PC-9 (cell line): ENCODE measurements at regions not wholly inside any gene's neighbourhood (a gene's known extent, or its start where the extent isn't known, plus 50 kb on each side); places are given as distances from the start of the nearest gene placed in this dataset.

Experiments
- BruUV-seq: library from RNA; stranded (reverse); fragments of 400-500 nt; replicated peaks from 2 replicates; lab custom pipeline; 2021; lab: Mats Ljungman, UMichigan
- CTCF ChIA-PET: fragments of 300-600 bp; sonication (Branson Sonifier 250); formaldehyde crosslinking; loops from one replicate; lab custom pipeline; 2022; ENCODE audit warnings: antibody characterized with exemption; lab: Charles Lee
- POLR2A ChIA-PET: fragments of 300-600 bp; sonication (Branson Sonifier 250); formaldehyde crosslinking; loops from one replicate; lab custom pipeline; 2022; ENCODE audit warnings: antibody characterized with exemption; ENCODE audit not compliant: unreplicated experiment; lab: Charles Lee
- DNase-seq, 2 experiments: peaks; one replicate each; pipeline versions ENCODE4 v3.0.0 to v3.0.0-alpha.2; 2015 to 2022; ENCODE audit warnings: mixed read lengths in 1 of 2
- H2AFZ ChIP-seq: fragments of 200-600 bp; sonication (generic); 2 replicates; pipeline ENCODE4 v1.8.1; 2017; ENCODE audit warnings: antibody characterized with exemption
- H3F3A ChIP-seq: fragments of 200-600 bp; sonication (generic); 2 replicates; pipeline ENCODE4 v1.8.1; 2017; ENCODE audit warnings: antibody characterized with exemption, mild to moderate bottlenecking, low read depth; ENCODE audit not compliant: insufficient read depth
- H3K27ac ChIP-seq: fragments of 200-600 bp; sonication (generic); 2 replicates; pipeline ENCODE4 v1.6.1; 2016; ENCODE audit warnings: mixed run types
- H3K27me3 ChIP-seq: fragments of 200-600 bp; sonication (generic); 2 replicates; pipeline ENCODE4 v1.6.1; 2016; ENCODE audit warnings: low read depth, mixed run types; ENCODE audit not compliant: insufficient read depth
- H3K36me3 ChIP-seq: fragments of 200-600 bp; sonication (generic); 2 replicates; pipeline ENCODE4 v1.6.1; 2016; ENCODE audit warnings: low read depth, mixed run types
- H3K4me1 ChIP-seq: fragments of 200-600 bp; sonication (generic); replicated peaks from 2 replicates; pipeline ENCODE4 v1.6.1; 2016; ENCODE audit warnings: mixed run types; ENCODE audit not compliant: insufficient read depth
- H3K4me2 ChIP-seq: fragments of 200-600 bp; sonication (generic); 2 replicates; pipeline ENCODE4 v1.6.1; 2017; ENCODE audit warnings: mixed run types
- H3K4me3 ChIP-seq: fragments of 200-600 bp; sonication (generic); 2 replicates; pipeline ENCODE4 v1.6.1; 2016; ENCODE audit warnings: mixed run types
- H3K79me2 ChIP-seq: fragments of 200-600 bp; sonication (generic); 2 replicates; pipeline ENCODE4 v1.6.1; 2017; ENCODE audit warnings: low read depth, mixed run types
- H3K9me2 ChIP-seq: fragments of 200-600 bp; sonication (generic); 2 replicates; pipeline ENCODE4 v1.8.1; 2017; ENCODE audit warnings: mild to moderate bottlenecking; ENCODE audit not compliant: insufficient read depth
- H3K9me3 ChIP-seq: fragments of 200-600 bp; sonication (generic); 2 replicates; pipeline ENCODE4 v1.8.1; 2016; ENCODE audit warnings: low read depth; ENCODE audit not compliant: insufficient read depth
- H4K20me1 ChIP-seq: fragments of 200-600 bp; sonication (generic); 2 replicates; pipeline ENCODE4 v1.8.1; 2017; ENCODE audit not compliant: insufficient read depth
- EZH2 ChIP-seq: fragments of 200-600 bp; sonication (generic); IDR thresholded peaks from 2 replicates; pipeline ENCODE4 v1.8.0; 2017; ENCODE audit warnings: antibody characterized with exemption, low read depth
- intact Hi-C: fragments of 100-400 bp; cut with micrococcal nuclease; formaldehyde crosslinking; loops from one replicate; pipeline ENCODE4 v1.10.0; 2022; ENCODE audit not compliant: unreplicated experiment
- TF ChIP-seq, protein P1 (sequence below): fragments of 200-600 bp; sonication (generic); conservative IDR thresholded peaks from 2 replicates; pipeline ENCODE4 v1.6.1; 2017; ENCODE audit warnings: mixed run types, antibody characterized with exemption, mild to moderate bottlenecking, moderate library complexity

- no TSS peak for BruUV-seq
- peaks cover 12% of the 10 kb centered on the region for H3K4me1 ChIP-seq
- intact Hi-C loops: no loop called here
- H3F3A ChIP-seq: no peaks in the 10 kb centered on the region
- ChIA-PET CTCF (no interaction called here), POLR2A (no interaction called here)
- H3K4me3 ChIP-seq: no peak overlapping the region
- no peaks in the 10 kb centered on the region for H3K79me2 ChIP-seq
- TF ChIP-seq EZH2: no peak
- TF ChIP-seq, protein P1, sequence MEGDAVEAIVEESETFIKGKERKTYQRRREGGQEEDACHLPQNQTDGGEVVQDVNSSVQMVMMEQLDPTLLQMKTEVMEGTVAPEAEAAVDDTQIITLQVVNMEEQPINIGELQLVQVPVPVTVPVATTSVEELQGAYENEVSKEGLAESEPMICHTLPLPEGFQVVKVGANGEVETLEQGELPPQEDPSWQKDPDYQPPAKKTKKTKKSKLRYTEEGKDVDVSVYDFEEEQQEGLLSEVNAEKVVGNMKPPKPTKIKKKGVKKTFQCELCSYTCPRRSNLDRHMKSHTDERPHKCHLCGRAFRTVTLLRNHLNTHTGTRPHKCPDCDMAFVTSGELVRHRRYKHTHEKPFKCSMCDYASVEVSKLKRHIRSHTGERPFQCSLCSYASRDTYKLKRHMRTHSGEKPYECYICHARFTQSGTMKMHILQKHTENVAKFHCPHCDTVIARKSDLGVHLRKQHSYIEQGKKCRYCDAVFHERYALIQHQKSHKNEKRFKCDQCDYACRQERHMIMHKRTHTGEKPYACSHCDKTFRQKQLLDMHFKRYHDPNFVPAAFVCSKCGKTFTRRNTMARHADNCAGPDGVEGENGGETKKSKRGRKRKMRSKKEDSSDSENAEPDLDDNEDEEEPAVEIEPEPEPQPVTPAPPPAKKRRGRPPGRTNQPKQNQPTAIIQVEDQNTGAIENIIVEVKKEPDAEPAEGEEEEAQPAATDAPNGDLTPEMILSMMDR: no peak
- no peak for DNase-seq
- H3K36me3 ChIP-seq: no peaks in the 10 kb centered on the region
- no peaks in the 10 kb centered on the region for H3K9me3 ChIP-seq
- H2AFZ ChIP-seq: no peak overlapping the region
- no peak overlapping the region for H3K4me2 ChIP-seq
- no peak overlapping the region for H3K27ac ChIP-seq
- no peaks in the 10 kb centered on the region for H3K27me3 ChIP-seq
- H3K9me2 ChIP-seq: no peaks in the 10 kb centered on the region; the same call in 1 of the 2 replicates
- H4K20me1 ChIP-seq: no peaks in the 10 kb centered on the region
Observed at GRCh38 chr20:54294094-54294493, 86.2 kb downstream of the PFDN4 start.

GRCh38 chr20:54295686-54296085 is 87.8 kb downstream of the PFDN4 start:
- ChIA-PET CTCF (no interaction called here), POLR2A (no interaction called here)
- H3K27ac ChIP-seq: no peak overlapping the region
- H3F3A ChIP-seq: no peaks in the 10 kb centered on the region
- H3K9me3 ChIP-seq: no peaks in the 10 kb centered on the region
- H3K36me3 ChIP-seq: no peaks in the 10 kb centered on the region
- no peaks in the 10 kb centered on the region; the same call in 1 of the 2 replicates for H3K9me2 ChIP-seq
- no peak overlapping the region for H3K4me3 ChIP-seq
- peaks cover 12% of the 10 kb centered on the region for H3K4me1 ChIP-seq
- no peak overlapping the region for H2AFZ ChIP-seq
- TF ChIP-seq, protein P1: no peak
- no peak for TF ChIP-seq EZH2
- H4K20me1 ChIP-seq: no peaks in the 10 kb centered on the region
- no peak overlapping the region for H3K4me2 ChIP-seq
- H3K27me3 ChIP-seq: no peaks in the 10 kb centered on the region
- no TSS peak for BruUV-seq
- DNase-seq: no peak
- no peaks in the 10 kb centered on the region for H3K79me2 ChIP-seq
- intact Hi-C loops: no loop called here

DNA sequence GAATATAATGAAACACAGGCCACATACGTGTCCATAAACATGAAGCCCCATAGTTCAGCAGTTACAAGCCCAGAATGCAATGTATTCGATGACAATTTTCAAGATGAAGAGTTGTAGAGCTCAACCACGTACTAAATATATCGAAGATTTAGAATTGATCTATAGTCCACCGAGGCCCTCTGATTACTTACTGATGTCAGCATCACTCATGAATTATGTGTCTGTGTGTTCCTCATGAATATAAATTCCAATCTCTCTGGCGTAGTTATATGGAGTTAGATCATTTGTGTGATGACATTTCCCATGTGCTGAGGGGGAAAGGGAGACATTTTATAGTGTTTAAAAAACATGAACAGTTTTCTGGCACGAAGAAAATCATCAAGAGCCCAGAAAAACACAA is 97.5 kb downstream of the PFDN4 start:
- no peaks in the 10 kb centered on the region for H3F3A ChIP-seq
- H3K4me1 ChIP-seq: no peaks in the 10 kb centered on the region
- no peaks in the 10 kb centered on the region for H3K79me2 ChIP-seq
- H3K27me3 ChIP-seq: no peaks in the 10 kb centered on the region
- H3K4me3 ChIP-seq: no peak overlapping the region
- ChIA-PET CTCF (no interaction called here), POLR2A (no interaction called here)
- no TSS peak for BruUV-seq
- intact Hi-C loops: no loop called here
- no peaks in the 10 kb centered on the region for H4K20me1 ChIP-seq
- no peak for DNase-seq
- no peak overlapping the region for H2AFZ ChIP-seq
- H3K27ac ChIP-seq: no peak overlapping the region
- TF ChIP-seq, protein P1: no peak
- TF ChIP-seq EZH2: no peak
- H3K9me3 ChIP-seq: no peaks in the 10 kb centered on the region
- H3K36me3 ChIP-seq: no peaks in the 10 kb centered on the region
- H3K4me2 ChIP-seq: no peak overlapping the region
- H3K9me2 ChIP-seq: no peaks in the 10 kb centered on the region
